ENCODE measurements at regions not wholly inside any gene's neighbourhood (a gene's known extent, or its start where the extent isn't known, plus 50 kb on each side); places are given as distances from the start of the nearest gene placed in this dataset.

GRCh38 chr9:86720639-86721225 lies 226.6 kb downstream of the GAS1 start:
- H3K4me3 ChIP-seq = no peak overlapping the region
- DNase-seq (ENCODE audit: low spot score) = no peak
- no peak for ATAC-seq (ENCODE audit: insufficient number of reproducible peaks, low FRiP score, low read depth)
- TF ChIP-seq CTCF (IDR thresholded peaks at IDR 0.05) = no peak
- peak overlapping the region; percentile 77 to 92 for H3K27ac ChIP-seq
- no peaks in the 10 kb centered on the region for H3K36me3 ChIP-seq
- no peaks in the 10 kb centered on the region for H3K27me3 ChIP-seq (replicated peaks; ENCODE audit: insufficient read depth)
- H3K4me1 ChIP-seq (ENCODE audit: control insufficient read depth in 1 of 2, low read depth in 2 of 2) = peaks cover 16 to 40% of the 10 kb centered on the region in 2 donors
- no peaks in the 10 kb centered on the region for H3K9me3 ChIP-seq

GRCh38 chr9:86718388-86719049 lies 228.8 kb downstream of the GAS1 start:
- H3K27me3 ChIP-seq (replicated peaks; ENCODE audit: insufficient read depth) = no peaks in the 10 kb centered on the region
- TF ChIP-seq CTCF (IDR thresholded peaks at IDR 0.05) = no peak
- peaks cover 16 to 39% of the 10 kb centered on the region in 2 donors for H3K4me1 ChIP-seq (ENCODE audit: control insufficient read depth in 1 of 2, low read depth in 2 of 2)
- no peak for ATAC-seq (ENCODE audit: insufficient number of reproducible peaks, low FRiP score, low read depth)
- no peaks in the 10 kb centered on the region for H3K36me3 ChIP-seq
- H3K9me3 ChIP-seq = no peaks in the 10 kb centered on the region
- no peak overlapping the region for H3K4me3 ChIP-seq
- H3K27ac ChIP-seq = peak overlapping the region; percentile 19 to 45
- no peak for DNase-seq (ENCODE audit: low spot score)

- DNase-seq (ENCODE audit: low spot score) (no peak), ATAC-seq (ENCODE audit: insufficient number of reproducible peaks, low FRiP score, low read depth) (no peak)
- H3K36me3 ChIP-seq = no peaks in the 10 kb centered on the region
- no peak overlapping the region for H3K27ac ChIP-seq
- no peak overlapping the region for H3K4me3 ChIP-seq
- TF ChIP-seq CTCF (IDR thresholded peaks at IDR 0.05) = no peak
- no peaks in the 10 kb centered on the region for H3K9me3 ChIP-seq
- H3K27me3 ChIP-seq (replicated peaks; ENCODE audit: insufficient read depth) = no peaks in the 10 kb centered on the region
- peaks cover 3 to 19% of the 10 kb centered on the region in 2 donors for H3K4me1 ChIP-seq (ENCODE audit: control insufficient read depth in 1 of 2, low read depth in 2 of 2)
Observed at GRCh38 chr9:86716326-86716922, 230.9 kb downstream of the GAS1 start.

GRCh38 chr9:86714999-86715398 lies 232.3 kb downstream of the GAS1 start:
- Histone ChIP-seq H3K4me1 (ENCODE audit: control insufficient read depth in 1 of 2, low read depth in 2 of 2) (peaks cover 0 to 12% of the 10 kb centered on the region in 2 donors), H3K27me3 (replicated peaks; ENCODE audit: insufficient read depth) (no peaks in the 10 kb centered on the region), H3K4me3 (no peak overlapping the region), H3K36me3 (no peaks in the 10 kb centered on the region), H3K27ac (no peak overlapping the region), H3K9me3 (no peaks in the 10 kb centered on the region)
- ATAC-seq (ENCODE audit: insufficient number of reproducible peaks, low FRiP score, low read depth) (no peak), DNase-seq (ENCODE audit: low spot score) (no peak)
- TF ChIP-seq CTCF (IDR thresholded peaks at IDR 0.05) = no peak

- no peaks in the 10 kb centered on the region for H3K36me3 ChIP-seq
- H3K4me3 ChIP-seq = no peak overlapping the region
- no peak for TF ChIP-seq CTCF (IDR thresholded peaks at IDR 0.05)
- no peak for ATAC-seq (ENCODE audit: insufficient number of reproducible peaks, low FRiP score, low read depth)
- no peak overlapping the region for H3K27ac ChIP-seq
- no peaks in the 10 kb centered on the region for H3K9me3 ChIP-seq
- no peak for DNase-seq (ENCODE audit: low spot score)
- H3K4me1 ChIP-seq (ENCODE audit: control insufficient read depth in 1 of 2, low read depth in 2 of 2) = peaks cover 0 to 12% of the 10 kb centered on the region in 2 donors
- H3K27me3 ChIP-seq (replicated peaks; ENCODE audit: insufficient read depth) = no peaks in the 10 kb centered on the region
Observed at GRCh38 chr9:86713970-86714369, 233.3 kb downstream of the GAS1 start.

Data from thoracic aorta (tissue), 2 donors.